ENCODE measurements at regions not wholly inside any gene's neighbourhood (a gene's known extent, or its start where the extent isn't known, plus 50 kb on each side); places are given as distances from the start of the nearest gene placed in this dataset.

GRCh38 chr2:209314653-209315052 is 109.2 kb upstream of the MAP2 start:
- Histone ChIP-seq H3K79me2 (replicated peaks; ENCODE audit: insufficient read depth, low read length) (no peaks in the 10 kb centered on the region), H4K20me1 (ENCODE audit: insufficient read depth) (no peaks in the 10 kb centered on the region), H3K27ac (ENCODE audit: low read length) (no peak overlapping the region), H3K27me3 (ENCODE audit: insufficient read depth, low read depth, low read length) (no peaks in the 10 kb centered on the region), H3K36me3 (ENCODE audit: insufficient read depth, low read length) (no peaks in the 10 kb centered on the region), H3K9me2 (ENCODE audit: insufficient read depth, low read length) (no peaks in the 10 kb centered on the region), H3K9ac (ENCODE audit: low read length) (no peak overlapping the region), H3K4me3 (ENCODE audit: low read length) (no peak overlapping the region), H3K9me3 (ENCODE audit: low read length) (no peaks in the 10 kb centered on the region), H2AFZ (ENCODE audit: low read depth, low read length) (no peak overlapping the region), H3K4me2 (ENCODE audit: low read length) (no peak overlapping the region), H3F3A (ENCODE audit: insufficient read depth, low read length, poor library complexity, severe bottlenecking) (no peaks in the 10 kb centered on the region)
- TF ChIP-seq MXI1 (conservative IDR thresholded peaks at IDR 0.05; ENCODE audit: poor library complexity, severe bottlenecking): no peak
- TF ChIP-seq, protein P1, sequence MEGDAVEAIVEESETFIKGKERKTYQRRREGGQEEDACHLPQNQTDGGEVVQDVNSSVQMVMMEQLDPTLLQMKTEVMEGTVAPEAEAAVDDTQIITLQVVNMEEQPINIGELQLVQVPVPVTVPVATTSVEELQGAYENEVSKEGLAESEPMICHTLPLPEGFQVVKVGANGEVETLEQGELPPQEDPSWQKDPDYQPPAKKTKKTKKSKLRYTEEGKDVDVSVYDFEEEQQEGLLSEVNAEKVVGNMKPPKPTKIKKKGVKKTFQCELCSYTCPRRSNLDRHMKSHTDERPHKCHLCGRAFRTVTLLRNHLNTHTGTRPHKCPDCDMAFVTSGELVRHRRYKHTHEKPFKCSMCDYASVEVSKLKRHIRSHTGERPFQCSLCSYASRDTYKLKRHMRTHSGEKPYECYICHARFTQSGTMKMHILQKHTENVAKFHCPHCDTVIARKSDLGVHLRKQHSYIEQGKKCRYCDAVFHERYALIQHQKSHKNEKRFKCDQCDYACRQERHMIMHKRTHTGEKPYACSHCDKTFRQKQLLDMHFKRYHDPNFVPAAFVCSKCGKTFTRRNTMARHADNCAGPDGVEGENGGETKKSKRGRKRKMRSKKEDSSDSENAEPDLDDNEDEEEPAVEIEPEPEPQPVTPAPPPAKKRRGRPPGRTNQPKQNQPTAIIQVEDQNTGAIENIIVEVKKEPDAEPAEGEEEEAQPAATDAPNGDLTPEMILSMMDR (IDR thresholded peaks at IDR 0.05; ENCODE audit: poor library complexity, severe bottlenecking): no peak
- TF ChIP-seq POLR2AphosphoS5 (IDR thresholded peaks at IDR 0.05): no peak
- no peak for TF ChIP-seq EP300 (conservative IDR thresholded peaks at IDR 0.05; ENCODE audit: poor library complexity, severe bottlenecking)
- TF ChIP-seq SMC3 (conservative IDR thresholded peaks at IDR 0.05; ENCODE audit: poor library complexity): no peak
- TF ChIP-seq RAD21 (conservative IDR thresholded peaks at IDR 0.05): no peak
- TF ChIP-seq EZH2 (IDR thresholded peaks at IDR 0.05; ENCODE audit: borderline replicate concordance, insufficient read depth, low read length, poor library complexity, severe bottlenecking): no peak
- TF ChIP-seq, protein P2, sequence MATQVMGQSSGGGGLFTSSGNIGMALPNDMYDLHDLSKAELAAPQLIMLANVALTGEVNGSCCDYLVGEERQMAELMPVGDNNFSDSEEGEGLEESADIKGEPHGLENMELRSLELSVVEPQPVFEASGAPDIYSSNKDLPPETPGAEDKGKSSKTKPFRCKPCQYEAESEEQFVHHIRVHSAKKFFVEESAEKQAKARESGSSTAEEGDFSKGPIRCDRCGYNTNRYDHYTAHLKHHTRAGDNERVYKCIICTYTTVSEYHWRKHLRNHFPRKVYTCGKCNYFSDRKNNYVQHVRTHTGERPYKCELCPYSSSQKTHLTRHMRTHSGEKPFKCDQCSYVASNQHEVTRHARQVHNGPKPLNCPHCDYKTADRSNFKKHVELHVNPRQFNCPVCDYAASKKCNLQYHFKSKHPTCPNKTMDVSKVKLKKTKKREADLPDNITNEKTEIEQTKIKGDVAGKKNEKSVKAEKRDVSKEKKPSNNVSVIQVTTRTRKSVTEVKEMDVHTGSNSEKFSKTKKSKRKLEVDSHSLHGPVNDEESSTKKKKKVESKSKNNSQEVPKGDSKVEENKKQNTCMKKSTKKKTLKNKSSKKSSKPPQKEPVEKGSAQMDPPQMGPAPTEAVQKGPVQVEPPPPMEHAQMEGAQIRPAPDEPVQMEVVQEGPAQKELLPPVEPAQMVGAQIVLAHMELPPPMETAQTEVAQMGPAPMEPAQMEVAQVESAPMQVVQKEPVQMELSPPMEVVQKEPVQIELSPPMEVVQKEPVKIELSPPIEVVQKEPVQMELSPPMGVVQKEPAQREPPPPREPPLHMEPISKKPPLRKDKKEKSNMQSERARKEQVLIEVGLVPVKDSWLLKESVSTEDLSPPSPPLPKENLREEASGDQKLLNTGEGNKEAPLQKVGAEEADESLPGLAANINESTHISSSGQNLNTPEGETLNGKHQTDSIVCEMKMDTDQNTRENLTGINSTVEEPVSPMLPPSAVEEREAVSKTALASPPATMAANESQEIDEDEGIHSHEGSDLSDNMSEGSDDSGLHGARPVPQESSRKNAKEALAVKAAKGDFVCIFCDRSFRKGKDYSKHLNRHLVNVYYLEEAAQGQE (IDR thresholded peaks at IDR 0.05; ENCODE audit: borderline replicate concordance): no peak
- TF ChIP-seq TAF1 (IDR thresholded peaks at IDR 0.05; ENCODE audit: low read depth): no peak

GRCh38 chr2:209316141-209316540 is 107.7 kb upstream of the MAP2 start:
- TF ChIP-seq EZH2 (IDR thresholded peaks at IDR 0.05; ENCODE audit: borderline replicate concordance, insufficient read depth, low read length, poor library complexity, severe bottlenecking) (no peak), MXI1 (conservative IDR thresholded peaks at IDR 0.05; ENCODE audit: poor library complexity, severe bottlenecking) (no peak), SMC3 (conservative IDR thresholded peaks at IDR 0.05; ENCODE audit: poor library complexity) (no peak), POLR2AphosphoS5 (IDR thresholded peaks at IDR 0.05) (no peak), EP300 (conservative IDR thresholded peaks at IDR 0.05; ENCODE audit: poor library complexity, severe bottlenecking) (no peak), TAF1 (IDR thresholded peaks at IDR 0.05; ENCODE audit: low read depth) (no peak), RAD21 (conservative IDR thresholded peaks at IDR 0.05) (no peak)
- TF ChIP-seq, protein P2 (IDR thresholded peaks at IDR 0.05; ENCODE audit: borderline replicate concordance): no peak
- TF ChIP-seq, protein P1 (IDR thresholded peaks at IDR 0.05; ENCODE audit: poor library complexity, severe bottlenecking): no peak
- Histone ChIP-seq H4K20me1 (ENCODE audit: insufficient read depth) (no peaks in the 10 kb centered on the region), H3K9me2 (ENCODE audit: insufficient read depth, low read length) (no peaks in the 10 kb centered on the region), H3K79me2 (replicated peaks; ENCODE audit: insufficient read depth, low read length) (no peaks in the 10 kb centered on the region), H3K27ac (ENCODE audit: low read length) (no peak overlapping the region), H3K4me3 (ENCODE audit: low read length) (no peak overlapping the region), H3K36me3 (ENCODE audit: insufficient read depth, low read length) (no peaks in the 10 kb centered on the region), H3K27me3 (ENCODE audit: insufficient read depth, low read depth, low read length) (no peaks in the 10 kb centered on the region), H2AFZ (ENCODE audit: low read depth, low read length) (no peak overlapping the region), H3K9ac (ENCODE audit: low read length) (no peak overlapping the region), H3F3A (ENCODE audit: insufficient read depth, low read length, poor library complexity, severe bottlenecking) (no peaks in the 10 kb centered on the region), H3K9me3 (ENCODE audit: low read length) (no peaks in the 10 kb centered on the region), H3K4me2 (ENCODE audit: low read length) (no peak overlapping the region)
